HG03066 (cell line): ENCODE measurements at regions not wholly inside any gene's neighbourhood (a gene's known extent, or its start where the extent isn't known, plus 50 kb on each side); places are given as distances from the start of the nearest gene placed in this dataset.
A peak's percentile ranks its signal among the peaks of the same experiment; 100 is the strongest.

Experiments used
- ATAC-seq: cut with Tn5 transposase; IDR thresholded peaks from one replicate; pipeline ENCODE4 v1.9.1; 2021; ENCODE audit warnings: low read depth; ENCODE audit not compliant: unreplicated experiment

DNA sequence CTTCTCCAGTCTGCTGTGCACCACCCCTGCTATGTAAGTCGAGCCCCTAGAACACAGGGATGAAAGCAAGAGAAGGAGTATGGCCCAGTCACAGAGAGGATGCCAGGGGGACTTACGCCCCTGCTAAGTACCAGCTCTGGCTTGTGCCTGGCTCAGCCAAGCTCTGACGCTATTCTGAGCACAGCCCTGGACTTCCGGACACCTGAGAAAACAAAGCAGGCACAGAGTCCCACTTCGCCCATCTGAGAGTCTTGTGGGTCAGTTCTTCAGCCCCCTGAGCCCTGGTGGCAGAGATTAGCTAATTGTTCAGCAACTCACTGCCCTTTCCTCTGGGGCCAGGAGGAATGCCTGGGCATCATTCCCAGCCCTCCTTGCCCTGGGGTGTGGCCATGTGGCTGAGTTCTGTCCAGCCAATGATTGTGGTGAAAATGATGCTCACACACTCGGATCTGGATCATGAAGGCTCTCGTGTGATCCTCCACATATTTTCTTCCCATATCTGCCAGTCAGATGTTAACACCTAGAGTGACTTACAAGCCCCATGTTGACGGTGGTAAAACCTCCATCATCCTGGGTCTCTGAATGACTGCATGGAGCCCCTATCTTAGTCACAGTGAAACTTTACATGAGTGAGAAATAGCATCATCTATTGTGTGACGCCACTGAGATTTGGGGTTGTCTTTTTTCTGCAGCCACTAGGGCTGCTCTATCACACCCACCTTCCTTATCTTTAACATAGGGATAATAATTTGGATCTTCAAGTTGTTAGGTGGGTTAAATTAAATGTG, 105.7 kb downstream of the TPRA1 start:
- no peak for ATAC-seq

- ATAC-seq = peak; percentile 84
Observed at GRCh38 chr3:127483902-127484591, 106.5 kb downstream of the TPRA1 start.

DNA sequence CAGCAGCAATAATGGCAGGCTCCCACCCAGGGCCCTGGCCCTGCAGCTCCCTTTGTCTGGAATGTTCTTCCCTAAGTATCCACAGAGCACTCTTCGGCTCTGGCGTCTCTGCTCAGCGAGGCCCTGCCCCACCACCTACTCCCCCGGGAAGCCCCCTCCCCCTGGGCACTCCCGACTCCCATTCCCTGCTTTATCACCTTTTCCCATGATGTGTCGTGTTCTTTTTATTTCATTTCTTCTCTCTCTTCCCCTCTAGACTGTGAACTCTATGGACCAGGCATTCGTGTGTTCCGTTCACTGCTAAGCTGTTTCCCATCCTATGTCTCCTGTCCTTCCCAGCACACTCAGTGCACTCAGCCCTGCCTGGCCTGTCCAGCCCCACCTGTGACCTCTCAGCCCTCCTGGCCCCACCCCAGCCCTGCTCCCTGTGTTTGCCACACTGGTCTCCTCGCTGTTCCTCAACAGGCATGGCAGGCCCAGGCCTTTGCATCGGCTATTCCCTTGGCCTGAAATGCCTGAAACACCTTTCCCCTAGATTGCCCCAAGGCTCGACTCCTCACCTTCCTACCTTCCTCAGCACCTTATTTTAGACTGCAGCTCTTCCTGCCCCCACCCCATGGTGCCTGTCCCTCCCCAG, 107.4 kb downstream of the TPRA1 start:
- no peak for ATAC-seq

DNA sequence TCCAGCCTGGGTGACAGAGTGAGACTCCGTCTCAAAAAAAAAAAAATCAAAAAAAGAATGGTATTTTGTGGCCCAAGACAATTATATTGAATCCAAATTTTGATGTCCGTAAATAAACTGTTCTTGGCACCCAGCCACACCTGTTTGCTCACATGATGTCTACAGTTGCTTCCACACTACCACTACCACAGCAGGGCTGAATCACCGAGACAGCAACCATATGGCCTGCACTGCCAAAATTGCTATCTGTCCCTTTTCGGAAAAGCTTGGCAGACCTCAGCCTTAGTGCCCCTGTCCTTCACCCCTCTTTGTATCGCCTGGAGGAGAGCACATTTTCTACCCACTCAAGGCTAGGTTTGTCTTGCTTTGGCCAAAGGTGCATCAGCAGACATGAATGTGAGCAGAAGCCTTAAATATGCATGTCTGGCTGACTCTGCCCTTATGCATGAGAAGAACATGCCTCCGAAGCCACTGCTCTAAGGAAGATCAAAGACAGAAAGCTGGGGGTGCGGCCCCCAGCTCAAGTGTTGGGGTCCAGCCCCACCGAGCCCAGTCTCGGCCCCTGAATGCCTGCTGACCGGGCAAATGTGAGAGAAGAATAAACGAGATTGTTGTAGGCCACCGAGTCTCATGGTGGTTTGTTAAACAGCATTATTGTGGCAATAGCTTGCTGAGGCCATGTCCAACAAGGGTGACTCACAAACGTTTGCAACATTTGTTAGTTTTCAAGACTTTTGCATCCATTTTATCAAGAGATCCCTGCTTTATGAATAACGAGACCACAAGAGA, 108.1 kb downstream of the TPRA1 start:
- ATAC-seq = no peak

DNA sequence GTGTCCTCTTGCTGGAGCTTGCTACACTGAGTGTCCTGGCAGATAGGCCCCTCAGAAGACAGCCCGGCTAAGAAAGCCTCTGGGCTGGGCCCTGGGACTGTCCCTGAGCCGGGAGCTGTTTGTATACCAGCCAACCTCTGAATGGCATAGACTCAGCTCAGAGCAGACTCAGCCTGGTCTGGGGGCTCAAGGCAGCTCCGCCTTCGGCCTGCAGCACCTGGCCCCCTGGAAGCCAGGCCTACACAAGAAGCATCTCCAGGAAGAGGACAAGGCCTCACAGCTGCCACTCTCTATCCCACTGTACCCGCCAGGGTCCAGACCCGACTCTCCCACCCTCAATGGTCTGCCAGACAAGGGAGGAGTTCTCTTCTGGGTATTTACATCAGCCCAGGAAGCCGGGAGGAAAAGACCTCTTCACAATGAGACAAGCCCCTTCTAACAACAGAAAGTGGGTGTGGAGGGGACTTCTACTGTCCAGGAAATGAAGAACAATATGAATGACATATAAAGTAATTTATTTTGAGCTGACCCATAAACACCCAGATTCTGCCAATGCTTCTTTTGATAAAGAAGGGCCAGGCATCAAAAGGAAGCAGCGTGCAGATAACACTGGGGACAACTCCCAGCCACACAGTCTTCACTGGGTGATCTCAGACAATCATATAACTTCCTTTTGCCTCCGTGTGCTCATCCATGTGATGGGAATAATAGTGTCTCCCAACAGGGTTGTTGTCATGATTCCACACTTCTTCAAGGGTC, 110.2 kb downstream of the TPRA1 start:
- no peak for ATAC-seq

GRCh38 chr3:127479449-127479848, 111.1 kb downstream of the TPRA1 start:
- ATAC-seq = no peak

DNA sequence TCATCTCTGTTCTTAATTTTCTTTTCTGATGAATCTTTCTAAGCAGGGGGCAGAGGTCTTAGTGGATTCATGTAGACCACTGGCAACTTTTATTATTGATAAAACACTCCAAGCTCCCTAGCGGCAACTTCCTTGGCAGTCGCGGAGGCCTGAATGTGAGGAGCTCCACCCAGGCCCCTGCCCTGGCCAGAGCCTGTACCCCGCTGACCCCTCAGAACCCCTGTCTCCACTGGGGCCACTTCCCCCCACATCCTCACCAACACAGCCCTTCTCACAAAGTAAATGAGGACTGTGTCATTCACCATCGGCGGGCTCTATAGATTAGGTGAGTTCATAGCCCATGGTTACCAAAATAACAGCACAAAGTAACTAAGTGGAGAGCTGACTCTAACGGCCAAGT, 111.6 kb downstream of the TPRA1 start:
- no peak for ATAC-seq

GRCh38 chr3:127477396-127477795, 113.1 kb downstream of the TPRA1 start:
- no peak for ATAC-seq

DNA sequence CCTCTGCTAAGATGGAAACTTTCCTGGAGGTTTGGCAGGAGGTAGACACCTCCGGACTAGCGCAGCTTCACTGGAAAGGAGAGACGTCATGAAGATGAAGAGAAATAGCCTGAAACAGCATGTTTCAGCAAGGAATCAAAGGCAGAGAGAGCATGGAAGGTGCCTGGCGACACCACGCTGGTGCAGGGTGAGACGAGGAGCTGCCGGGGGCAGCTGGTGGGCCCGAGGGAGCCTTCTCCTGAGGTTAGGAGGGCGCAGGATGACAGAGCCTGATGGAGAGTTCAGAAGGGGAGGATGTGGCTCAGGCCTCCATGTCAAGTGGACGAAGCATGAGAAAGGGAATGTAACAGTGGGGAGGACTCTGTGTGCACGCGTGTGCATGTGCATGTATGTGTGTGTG, 113.6 kb downstream of the TPRA1 start:
- ATAC-seq = no peak

DNA sequence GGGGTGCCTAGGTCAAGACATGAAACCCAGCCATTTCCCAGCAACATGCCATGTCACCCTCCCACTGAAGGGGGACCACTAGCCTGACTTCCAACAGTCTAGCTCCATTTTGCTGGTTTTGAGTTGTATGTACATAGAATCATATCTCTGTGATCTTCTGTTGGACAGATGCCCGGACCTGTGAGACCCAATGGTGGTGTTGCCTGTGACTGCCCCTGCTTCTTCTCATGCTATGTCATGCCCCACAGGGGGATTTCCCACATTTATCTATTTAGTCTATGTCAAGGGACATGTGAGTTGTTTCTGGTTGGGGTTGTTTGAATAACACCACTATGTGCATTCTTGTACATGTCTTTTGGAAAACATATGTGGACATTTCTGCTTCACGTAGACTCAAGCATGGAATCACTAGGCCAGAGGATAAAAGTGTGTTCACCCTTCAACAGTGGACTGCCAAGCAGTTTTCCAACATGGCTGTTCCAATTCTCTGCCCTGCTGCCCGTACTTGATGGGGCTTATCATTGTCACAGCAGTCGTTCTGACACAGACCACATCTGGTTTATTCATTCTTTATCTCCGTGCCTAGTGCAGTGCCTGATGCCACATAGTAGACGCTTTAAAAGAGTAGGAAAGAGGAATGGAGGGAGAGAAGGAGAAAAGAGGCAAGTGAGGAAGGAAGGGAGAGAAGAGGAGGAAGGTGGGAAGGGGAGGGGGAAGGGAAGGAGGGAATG, 114.4 kb downstream of the TPRA1 start:
- no peak for ATAC-seq

GRCh38 chr3:127475391-127475790, 115.1 kb downstream of the TPRA1 start:
- ATAC-seq = no peak

DNA sequence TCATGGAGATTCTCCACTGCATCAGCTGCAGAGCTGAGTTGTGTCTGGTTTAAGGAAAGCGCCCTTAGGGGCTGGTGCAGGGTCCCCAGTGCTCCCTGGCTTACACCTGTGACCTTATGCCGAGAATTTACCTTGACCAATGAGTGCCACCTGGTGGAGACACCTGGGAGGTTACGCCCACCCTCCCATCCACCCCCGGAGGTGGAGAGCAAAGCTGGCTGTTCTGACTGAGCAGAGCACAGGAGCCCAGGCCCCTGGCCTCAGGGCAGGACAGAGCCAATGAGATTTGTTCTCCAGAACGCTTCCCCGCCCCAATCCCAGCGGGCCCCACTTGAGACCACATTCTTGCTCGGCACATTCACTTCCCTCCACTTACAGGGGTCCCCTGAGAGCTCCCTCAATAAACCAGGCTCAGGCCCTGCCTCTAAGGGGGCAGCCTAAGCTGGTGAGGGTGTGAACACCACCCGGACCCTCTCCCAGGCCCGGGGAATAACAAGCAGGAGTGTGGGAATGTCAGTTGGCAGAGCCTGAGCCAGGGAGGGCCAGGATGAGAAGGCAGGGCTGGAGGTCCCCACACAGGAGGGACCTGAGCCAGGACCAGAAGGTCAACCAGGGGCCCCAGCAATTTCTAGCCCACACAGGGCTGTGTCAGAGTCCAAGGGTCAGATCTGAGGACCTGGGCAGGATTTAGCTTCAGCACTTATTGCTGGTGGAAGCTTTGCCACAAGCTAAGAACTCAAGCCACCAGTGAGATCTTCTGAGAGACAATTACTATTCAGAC, 117.1 kb downstream of the TPRA1 start:
- no peak for ATAC-seq

GRCh38 chr3:127472506-127472905, 118.0 kb downstream of the TPRA1 start:
- no peak for ATAC-seq

GRCh38 chr3:127471142-127471541, 119.4 kb downstream of the TPRA1 start:
- ATAC-seq = no peak

GRCh38 chr3:127469760-127470159, 120.8 kb downstream of the TPRA1 start:
- ATAC-seq = no peak

GRCh38 chr3:127467391-127467790, 123.1 kb downstream of the TPRA1 start:
- no peak for ATAC-seq

DNA sequence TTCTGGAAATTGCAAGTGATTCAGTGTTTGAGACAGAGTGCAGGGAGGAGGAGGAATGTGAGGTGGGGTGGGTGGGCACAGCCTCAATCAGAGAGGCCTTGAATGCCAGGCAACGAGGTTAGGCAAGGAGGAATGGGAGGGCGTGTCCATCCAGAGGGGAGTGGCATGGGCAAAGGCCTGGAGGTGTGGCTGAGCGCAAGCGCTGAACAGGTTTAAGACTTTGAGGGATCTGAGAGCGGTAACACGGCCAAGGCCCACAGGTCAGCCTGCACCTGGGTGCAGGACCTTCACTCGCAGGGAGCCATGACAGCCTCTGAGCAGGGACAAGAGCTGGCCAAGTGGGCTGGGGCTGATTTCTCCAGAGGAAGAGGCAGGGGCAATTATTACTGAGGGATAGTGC, 125.9 kb downstream of the TPRA1 start:
- no peak for ATAC-seq

GRCh38 chr3:127462111-127462655, 128.3 kb downstream of the TPRA1 start:
- ATAC-seq = no peak
